Loucy (cell line): ENCODE measurements at regions not wholly inside any gene's neighbourhood (a gene's known extent, or its start where the extent isn't known, plus 50 kb on each side); places are given as distances from the start of the nearest gene placed in this dataset.

Source experiments
- CTCF ChIP-seq: fragments of 200-600 bp; sonication (generic); conservative IDR thresholded peaks from 2 replicates; pipeline ENCODE4 v1.5.1; 2014; ENCODE audit warnings: mild to moderate bottlenecking, antibody characterized with exemption, low read length
- EZH2phosphoT487 ChIP-seq: fragments of 200-600 bp; IDR thresholded peaks from 2 replicates; pipeline ENCODE4 v1.6.1; 2018; ENCODE audit warnings: antibody characterized with exemption, mild to moderate bottlenecking, moderate library complexity, borderline replicate concordance

DNA sequence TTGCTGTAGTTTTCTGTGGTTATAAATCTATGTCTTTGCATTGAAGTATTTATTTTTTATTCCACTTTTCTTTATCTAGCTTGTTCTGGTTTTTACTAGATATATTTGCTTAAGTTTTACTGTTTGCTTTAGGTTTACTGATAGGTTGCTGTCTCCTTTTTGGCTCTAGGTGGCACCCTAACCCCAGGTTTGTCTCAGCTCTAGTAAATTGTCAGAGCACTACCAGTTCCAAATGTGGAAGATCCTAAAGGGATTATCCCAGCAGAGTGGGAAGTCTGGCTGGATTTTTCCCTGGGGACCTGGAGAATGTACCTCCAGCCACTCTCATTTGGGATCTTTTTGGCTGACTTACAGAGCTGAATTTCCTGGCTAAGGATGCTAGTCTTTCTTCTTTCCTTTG, 106.1 kb downstream of the PBDC1 start:
- TF ChIP-seq CTCF (peak; percentile 72), EZH2phosphoT487 (no peak)
